HG02610 (cell line): ENCODE measurements at regions not wholly inside any gene's neighbourhood (a gene's known extent, or its start where the extent isn't known, plus 50 kb on each side); places are given as distances from the start of the nearest gene placed in this dataset.

ENCODE experiments used
- ATAC-seq: cut with Tn5 transposase; IDR thresholded peaks from one replicate; pipeline ENCODE4 v1.9.1; 2021; ENCODE audit warnings: mild to moderate bottlenecking, moderate library complexity; ENCODE audit not compliant: unreplicated experiment

GRCh38 chr14:65243766-65244442 is 141.6 kb upstream of the MAX start:
- ATAC-seq: no peak

GRCh38 chr14:65249471-65250161 is 147.3 kb upstream of the MAX start:
- no peak for ATAC-seq

- no peak for ATAC-seq
These were observed 147.8 kb upstream of the MAX start for GRCh38 chr14:65250162-65250495.

DNA sequence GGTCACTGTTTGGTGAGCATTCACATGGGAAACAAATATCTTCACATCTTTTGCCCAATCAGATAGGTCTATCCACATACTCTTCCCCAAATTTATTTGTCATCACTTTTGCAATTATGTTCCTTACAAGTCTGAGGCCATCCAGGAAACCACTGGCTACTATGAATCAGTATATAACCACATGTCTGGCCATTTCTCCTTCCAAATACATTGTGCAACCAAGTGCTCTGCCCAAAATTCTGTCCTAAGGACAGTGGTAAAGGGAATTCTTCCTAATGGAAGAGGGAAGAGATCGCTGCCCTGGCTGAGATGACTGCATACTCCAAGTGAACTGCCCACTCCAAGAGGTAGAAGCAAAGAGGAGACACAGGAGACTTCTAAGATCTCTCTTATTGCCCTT is 148.9 kb upstream of the MAX start:
- no peak for ATAC-seq

DNA sequence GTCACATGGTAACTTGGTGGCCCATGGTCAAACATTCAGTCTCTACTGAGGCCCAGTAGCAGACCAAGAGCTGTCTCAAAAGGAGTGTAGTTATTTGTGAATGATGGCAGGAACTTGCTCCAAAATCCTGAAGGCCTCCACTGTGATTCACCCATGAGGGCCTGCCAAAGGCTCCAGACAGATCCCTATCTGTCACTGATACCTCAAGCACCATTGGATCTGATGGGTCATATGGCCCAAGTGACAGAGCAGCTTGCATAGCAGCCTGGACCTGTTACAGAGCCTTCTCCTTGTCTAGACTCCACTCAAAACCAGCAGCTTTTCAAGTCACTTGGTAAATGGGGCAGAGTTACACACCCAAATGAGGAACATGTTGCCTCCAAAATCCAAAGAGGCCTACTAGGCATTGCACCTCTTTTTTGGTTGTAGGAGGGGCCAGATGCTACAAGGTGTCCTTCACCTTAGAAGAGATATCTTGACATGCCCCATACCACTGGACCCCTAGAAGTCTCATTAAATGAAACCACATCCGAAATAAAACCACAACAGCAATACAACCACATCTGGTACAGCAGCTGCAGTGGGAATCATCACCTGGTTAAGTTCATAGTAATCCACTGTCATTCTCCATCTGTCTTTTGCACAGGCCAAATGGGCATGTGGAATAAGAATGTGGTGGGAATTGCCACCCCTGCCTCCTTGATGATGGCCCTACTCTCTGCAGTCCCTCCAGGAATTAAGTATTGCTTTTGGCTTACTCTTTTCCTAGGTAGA is 150.4 kb upstream of the MAX start:
- ATAC-seq: no peak

DNA sequence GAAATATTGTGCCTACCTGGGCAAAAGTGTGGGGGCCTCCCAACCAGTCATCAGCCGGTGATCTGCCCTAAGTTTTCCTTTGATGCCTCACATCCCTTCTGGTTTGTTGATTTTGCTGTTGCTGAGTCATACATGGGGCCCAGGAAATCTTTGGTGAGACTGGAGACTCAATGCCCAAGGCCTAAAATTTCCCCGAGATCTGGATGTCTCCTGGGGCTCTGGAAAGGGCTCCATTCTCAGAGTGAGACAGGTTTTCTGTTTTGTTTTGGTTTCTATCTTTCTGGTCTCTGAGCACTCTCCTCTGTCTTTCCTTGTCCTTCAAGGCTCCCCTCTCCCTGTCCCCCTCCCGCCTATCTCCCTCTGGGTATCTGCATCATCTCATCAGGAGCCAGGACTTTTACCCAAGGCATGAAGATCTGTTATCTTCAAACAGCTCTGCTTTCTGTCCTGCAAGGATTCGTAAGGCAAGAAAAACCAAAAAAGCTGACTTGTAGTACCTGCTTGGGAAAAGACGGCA is 152.8 kb upstream of the MAX start:
- no peak for ATAC-seq

DNA sequence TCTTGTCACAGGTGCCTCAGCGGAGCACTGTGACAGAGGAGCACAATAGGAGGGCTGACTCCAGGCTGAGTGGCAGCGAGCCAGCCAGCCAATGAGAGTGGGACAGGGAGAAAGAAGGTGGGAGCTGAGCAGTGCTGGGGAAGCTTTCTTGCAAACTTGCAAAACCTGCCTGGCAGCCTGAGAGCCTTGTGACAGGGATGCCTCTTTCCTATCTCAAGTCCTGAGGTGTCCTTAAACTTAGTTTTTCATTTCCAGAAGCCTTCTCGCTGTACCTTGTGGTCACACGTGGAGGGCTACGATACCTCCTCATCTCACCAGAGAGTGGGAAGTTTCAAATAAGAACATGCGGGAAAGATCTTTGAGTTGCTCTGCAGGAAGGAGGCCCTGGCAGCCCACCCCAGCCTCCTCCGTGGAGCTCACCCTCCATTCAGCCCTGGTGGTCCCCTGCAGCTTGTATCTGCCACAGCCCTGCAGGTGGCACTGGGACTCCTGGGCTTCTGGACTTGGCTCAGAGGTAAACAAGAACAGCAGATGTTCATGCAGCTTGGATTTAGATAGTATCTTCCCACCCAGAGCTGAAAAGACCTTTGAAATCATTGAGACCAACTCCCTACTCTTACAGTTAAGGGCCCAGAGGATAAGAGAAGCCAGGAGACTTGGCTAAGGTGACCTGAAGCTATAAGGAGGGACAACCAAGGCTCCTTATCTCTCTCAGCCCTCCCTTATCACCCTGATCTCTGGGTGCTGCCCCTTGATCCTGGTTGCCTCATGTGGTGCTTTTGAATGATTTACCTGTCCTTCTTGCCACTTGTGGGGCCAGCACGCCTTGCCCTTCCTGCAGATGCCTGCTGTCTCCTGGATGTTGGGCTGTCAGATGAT is 153.5 kb upstream of the MAX start:
- ATAC-seq: no peak

- no peak for ATAC-seq
These were observed 154.4 kb upstream of the MAX start for GRCh38 chr14:65256714-65257113.

DNA sequence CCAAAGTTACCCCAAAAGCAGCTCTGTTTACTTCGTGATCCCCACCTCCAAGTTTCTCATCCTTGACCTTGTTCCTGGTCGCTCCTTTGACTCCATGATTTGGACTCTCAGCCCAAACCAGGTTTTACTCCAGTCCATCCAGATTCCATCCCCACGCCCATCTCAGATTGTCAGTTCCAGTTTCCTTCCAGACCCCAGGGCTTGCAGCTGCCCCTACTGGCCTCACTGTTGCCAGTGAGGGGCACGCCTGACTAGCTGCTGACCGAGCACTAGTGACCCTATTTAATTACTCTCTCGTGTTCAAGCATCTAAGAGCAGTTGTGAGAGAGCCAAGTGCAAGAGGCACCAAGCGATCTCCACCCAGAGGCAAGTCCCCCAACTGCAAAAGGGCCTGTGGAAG is 155.1 kb upstream of the FUT8 start:
- ATAC-seq: no peak

GRCh38 chr14:65258391-65258790 is 154.1 kb upstream of the FUT8 start:
- ATAC-seq: no peak

DNA sequence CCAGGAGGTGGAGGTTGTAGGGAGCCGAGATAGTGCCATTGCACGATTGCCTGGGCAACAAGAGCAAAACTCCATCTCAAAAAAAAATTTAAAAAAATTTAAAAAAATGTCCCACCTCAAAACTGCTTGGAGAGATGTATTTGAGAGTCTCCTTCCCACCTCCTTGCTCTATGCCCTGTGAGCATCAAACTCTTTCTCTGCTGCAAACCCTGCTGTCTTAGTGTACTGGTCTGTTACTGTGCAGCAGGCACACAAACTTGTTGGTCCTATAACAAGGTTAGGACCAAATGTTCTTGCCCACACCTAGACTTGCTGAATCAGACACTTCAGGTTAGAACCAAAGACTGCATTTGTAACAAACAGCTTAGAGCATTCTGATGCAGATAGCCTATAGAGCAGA is 153.5 kb upstream of the FUT8 start:
- no peak for ATAC-seq

DNA sequence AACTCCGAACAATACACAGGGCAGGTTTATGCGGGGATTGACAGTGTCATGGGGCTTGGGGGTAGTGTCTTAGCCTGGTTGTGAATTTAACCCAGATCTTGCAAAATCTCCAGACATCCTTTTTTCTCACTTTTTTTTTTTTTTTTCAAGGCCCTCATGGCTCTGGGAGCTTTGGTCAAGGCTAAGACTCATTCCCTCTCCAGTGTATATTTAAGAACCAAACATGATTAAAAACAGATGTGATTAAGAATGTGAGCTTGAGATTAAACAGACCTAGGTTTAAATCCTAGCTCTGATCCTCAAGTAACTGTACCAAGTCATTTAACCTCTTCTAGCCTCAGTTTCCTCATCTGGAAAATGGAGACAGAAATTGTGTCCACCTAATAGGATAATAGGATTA is 151.7 kb upstream of the FUT8 start:
- ATAC-seq: no peak

DNA sequence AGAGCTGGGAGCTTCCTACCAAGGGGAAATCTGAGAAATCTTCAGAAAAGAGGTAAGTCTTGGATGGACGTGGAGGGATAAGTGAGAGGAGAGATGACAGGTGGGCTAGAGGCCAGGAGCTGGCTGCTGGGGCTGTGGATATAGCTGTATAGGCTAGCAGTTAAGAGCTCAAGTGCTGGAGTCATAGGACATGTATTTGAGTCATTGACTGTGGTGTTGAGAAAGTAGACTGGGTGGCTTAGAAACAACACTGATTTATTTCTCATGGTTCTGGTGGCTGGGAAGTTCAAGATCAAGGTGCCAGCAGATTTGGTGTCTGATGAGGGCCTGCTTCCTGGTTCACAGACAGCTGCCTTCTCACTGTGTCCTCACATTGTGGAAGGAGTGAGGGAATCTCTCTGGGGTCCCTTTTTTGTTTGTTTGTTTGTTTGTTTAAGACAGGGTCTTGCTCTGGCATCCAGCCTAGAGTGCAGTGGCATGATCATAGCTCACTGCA is 151.1 kb upstream of the FUT8 start:
- ATAC-seq: no peak

DNA sequence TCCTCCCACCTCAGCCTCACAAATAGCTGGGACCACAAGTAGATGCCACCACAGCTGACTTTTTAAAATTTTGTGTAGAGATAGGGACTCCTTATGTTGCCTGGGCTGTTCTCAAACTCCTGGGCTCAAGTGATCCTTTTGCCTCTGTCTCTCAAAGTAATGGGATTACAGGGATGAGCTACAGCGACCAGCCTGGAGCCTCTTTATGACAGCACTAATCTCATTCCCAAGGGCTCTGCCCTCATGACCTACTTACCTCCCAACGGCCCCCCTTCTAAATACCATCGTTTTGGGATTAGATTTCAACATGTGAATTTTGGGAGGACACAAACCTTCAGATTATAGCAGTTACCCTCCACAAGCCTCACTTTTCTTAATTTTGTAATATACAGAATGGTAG is 150.6 kb upstream of the FUT8 start:
- no peak for ATAC-seq

DNA sequence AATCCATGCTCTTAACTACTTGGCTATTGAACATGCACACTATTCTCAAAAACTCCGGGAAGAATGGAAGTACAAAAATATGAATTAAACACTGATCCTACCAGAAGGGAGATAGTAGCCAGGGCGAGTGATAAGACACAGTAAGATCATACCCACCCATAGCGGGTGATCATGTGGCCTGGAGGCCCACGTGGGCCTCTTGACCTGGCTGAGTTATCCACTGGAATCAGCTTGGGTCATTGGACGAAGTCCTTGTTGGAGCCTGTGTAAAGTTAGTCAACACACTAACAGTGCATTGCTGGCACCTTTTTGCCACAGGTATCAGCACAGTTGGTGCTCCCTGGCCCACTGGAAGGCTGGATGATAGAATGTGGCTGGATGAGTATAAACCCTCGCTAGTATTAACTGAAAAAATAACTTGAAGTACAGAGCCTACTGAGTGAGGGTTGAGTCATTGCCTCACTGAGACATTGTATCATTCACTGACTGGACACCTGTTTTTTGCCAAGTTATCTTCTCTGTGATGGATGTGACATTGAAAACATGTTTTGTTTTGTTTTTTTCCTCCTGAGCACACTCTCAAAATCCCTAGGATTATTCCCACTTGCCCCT is 149.2 kb upstream of the FUT8 start:
- no peak for ATAC-seq

GRCh38 chr14:65267856-65268255 is 144.7 kb upstream of the FUT8 start:
- no peak for ATAC-seq

DNA sequence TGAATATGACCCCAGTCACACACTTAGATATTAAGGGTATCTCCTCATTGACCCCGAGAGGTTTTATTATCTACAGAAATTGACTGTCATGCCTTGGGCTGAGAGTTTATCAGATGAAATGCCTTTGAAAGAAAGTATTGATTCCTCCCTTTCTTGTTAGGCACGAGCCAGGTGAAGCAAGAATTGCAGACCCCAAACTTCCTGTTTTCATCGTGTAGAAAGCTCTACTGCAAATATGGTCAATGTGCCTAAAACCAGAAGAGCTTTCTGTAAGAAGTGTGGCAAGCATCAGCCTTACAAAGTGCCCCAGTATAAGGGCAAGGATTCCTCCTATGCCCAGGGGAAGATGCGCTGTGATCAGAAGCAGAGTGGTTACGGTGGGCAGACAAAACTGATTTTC is 143.9 kb upstream of the FUT8 start:
- no peak for ATAC-seq

- no peak for ATAC-seq
These were observed 142.8 kb upstream of the FUT8 start for GRCh38 chr14:65269732-65270131.

GRCh38 chr14:65277027-65277426 is 135.5 kb upstream of the FUT8 start:
- no peak for ATAC-seq

GRCh38 chr14:65277580-65278270 is 134.8 kb upstream of the FUT8 start:
- ATAC-seq: no peak
